ENCODE measurements at regions not wholly inside any gene's neighbourhood (a gene's known extent, or its start where the extent isn't known, plus 50 kb on each side); places are given as distances from the start of the nearest gene placed in this dataset.

GRCh38 chr9:95770653-95771131, 104.8 kb upstream of the ERCC6L2 start:
- intact Hi-C loops (cut with micrococcal nuclease): no loop called here

GRCh38 chr9:95769909-95770433, 105.5 kb upstream of the ERCC6L2 start:
- no peaks in the 10 kb centered on the region for H3K9me2 ChIP-seq (ENCODE audit: insufficient read depth)
- no peaks in the 10 kb centered on the region for H3K79me2 ChIP-seq (ENCODE audit: insufficient read depth, low read length)
- H3K9me3 ChIP-seq (ENCODE audit: control insufficient read depth in 1 of 2, insufficient read depth in 1 of 2, low read depth in 1 of 2, low read length in 2 of 2): no peaks in the 10 kb centered on the region
- CTCF ChIA-PET: no interaction called here
- ATAC-seq: no peak
- intact Hi-C loops (cut with micrococcal nuclease): no loop called here
- H3K4me1 ChIP-seq (ENCODE audit: control insufficient read depth in 1 of 2, insufficient read depth in 2 of 2, low read length in 2 of 2): no peaks in the 10 kb centered on the region
- no peak overlapping the region for H3K9ac ChIP-seq (ENCODE audit: low read length)
- POLR2A ChIA-PET: no interaction called here
- H2AFZ ChIP-seq (ENCODE audit: low read depth, low read length, poor library complexity, severe bottlenecking): no peak overlapping the region
- no TSS peak for BruUV-seq (replicated peaks)
- no peak for DNase-seq (ENCODE audit: low read depth, low spot score)
- H3K36me3 ChIP-seq (ENCODE audit: control insufficient read depth in 1 of 2, insufficient read depth in 2 of 2, low read length in 2 of 2): no peaks in the 10 kb centered on the region
- RAD21 ChIA-PET (ENCODE audit: low non-redundant PET in 1 of 2, low total read pairs in 2 of 2, uncharacterized antibody in 2 of 2, unreplicated experiment in 2 of 2): no interaction called here
- no peaks in the 10 kb centered on the region for H4K20me1 ChIP-seq (ENCODE audit: insufficient read depth)
- no peak overlapping the region for H3K4me2 ChIP-seq (ENCODE audit: low read length)
- no peak overlapping the region for H3K4me3 ChIP-seq (replicated peaks in 1 of 2; ENCODE audit: low read depth in 1 of 2, low read length in 2 of 2)
- H3K27ac ChIP-seq (ENCODE audit: low read depth, low read length): no peak overlapping the region
- no peaks in the 10 kb centered on the region for H3K27me3 ChIP-seq (ENCODE audit: insufficient read depth, low read length)
- TF ChIP-seq YY1 (IDR thresholded peaks at IDR 0.05; ENCODE audit: extremely low read depth, insufficient replicate concordance, low read depth, low read length) (no peak), POLR2A (IDR thresholded peaks at IDR 0.05; ENCODE audit: borderline replicate concordance, extremely low read depth, insufficient read depth, insufficient read length) (no peak), RAD21 (IDR thresholded peaks at IDR 0.05; ENCODE audit: low read depth) (no peak), SIN3A (IDR thresholded peaks at IDR 0.05; ENCODE audit: low read depth) (no peak), ELF1 (IDR thresholded peaks at IDR 0.05; ENCODE audit: borderline replicate concordance, low read depth) (no peak), ZFX (IDR thresholded peaks at IDR 0.05) (no peak), ATF3 (IDR thresholded peaks at IDR 0.05) (no peak), CEBPB (IDR thresholded peaks at IDR 0.05; ENCODE audit: low read depth) (no peak), EZH2 (IDR thresholded peaks at IDR 0.05) (no peak), JUND (IDR thresholded peaks at IDR 0.05) (no peak), EGR1 (IDR thresholded peaks at IDR 0.05; ENCODE audit: low read depth) (no peak), EZH2phosphoT487 (IDR thresholded peaks at IDR 0.05; ENCODE audit: borderline replicate concordance) (no peak), REST (IDR thresholded peaks at IDR 0.05; ENCODE audit: low read depth) (no peak), TCF7L2 (IDR thresholded peaks at IDR 0.05; ENCODE audit: borderline replicate concordance, extremely low read depth, insufficient read depth, insufficient read length) (no peak), CBX3 (IDR thresholded peaks at IDR 0.05; ENCODE audit: low read depth) (no peak)

More at GRCh38 chr9:95770653-95771131, 104.8 kb upstream of the ERCC6L2 start:
- H3K4me2 ChIP-seq (ENCODE audit: low read length): no peak overlapping the region
- no peaks in the 10 kb centered on the region for H3K4me1 ChIP-seq (ENCODE audit: control insufficient read depth in 1 of 2, insufficient read depth in 2 of 2, low read length in 2 of 2)
- H4K20me1 ChIP-seq (ENCODE audit: insufficient read depth): no peaks in the 10 kb centered on the region
- POLR2A ChIA-PET: no interaction called here
- H3K9me2 ChIP-seq (ENCODE audit: insufficient read depth): no peaks in the 10 kb centered on the region
- no peak for DNase-seq (ENCODE audit: low read depth, low spot score)
- no peak for ATAC-seq
- RAD21 ChIA-PET (ENCODE audit: low non-redundant PET in 1 of 2, low total read pairs in 2 of 2, uncharacterized antibody in 2 of 2, unreplicated experiment in 2 of 2): no interaction called here
- CTCF ChIA-PET: no interaction called here
- H3K79me2 ChIP-seq (ENCODE audit: insufficient read depth, low read length): no peaks in the 10 kb centered on the region
- H3K36me3 ChIP-seq (ENCODE audit: control insufficient read depth in 1 of 2, insufficient read depth in 2 of 2, low read length in 2 of 2): no peaks in the 10 kb centered on the region
- H3K27me3 ChIP-seq (ENCODE audit: insufficient read depth, low read length): no peaks in the 10 kb centered on the region
- no peak overlapping the region for H2AFZ ChIP-seq (ENCODE audit: low read depth, low read length, poor library complexity, severe bottlenecking)
- no peak overlapping the region for H3K9ac ChIP-seq (ENCODE audit: low read length)
- no TSS peak for BruUV-seq (replicated peaks)
- H3K9me3 ChIP-seq (ENCODE audit: control insufficient read depth in 1 of 2, insufficient read depth in 1 of 2, low read depth in 1 of 2, low read length in 2 of 2): no peaks in the 10 kb centered on the region
- TF ChIP-seq CBX3 (IDR thresholded peaks at IDR 0.05; ENCODE audit: low read depth) (no peak), ZNF274 (IDR thresholded peaks at IDR 0.05; ENCODE audit: low read depth, low read length) (no peak), EZH2 (IDR thresholded peaks at IDR 0.05) (no peak), TCF7L2 (IDR thresholded peaks at IDR 0.05; ENCODE audit: borderline replicate concordance, extremely low read depth, insufficient read depth, insufficient read length) (no peak)
- no peak overlapping the region for H3K4me3 ChIP-seq (replicated peaks in 1 of 2; ENCODE audit: low read depth in 1 of 2, low read length in 2 of 2)
- no peak overlapping the region for H3K27ac ChIP-seq (ENCODE audit: low read depth, low read length)
